Iris pigment epithelial cell (primary cell): ENCODE measurements at regions not wholly inside any gene's neighbourhood (a gene's known extent, or its start where the extent isn't known, plus 50 kb on each side); places are given as distances from the start of the nearest gene placed in this dataset.
"Not testable (repeated sequence)": the region's sequence is repeated elsewhere in the genome, so short reads cannot be mapped to it uniquely, and the experiment has no call there.

Experiments used
- DNase-seq: peaks from one replicate; pipeline ENCODE4 v3.0.0-alpha.2; 2011; ENCODE audit warnings: low read depth

- DNase-seq: no peak
Observed at GRCh38 chr18:76018210-76018609, 476.8 kb downstream of the ZNF516 start.

DNA sequence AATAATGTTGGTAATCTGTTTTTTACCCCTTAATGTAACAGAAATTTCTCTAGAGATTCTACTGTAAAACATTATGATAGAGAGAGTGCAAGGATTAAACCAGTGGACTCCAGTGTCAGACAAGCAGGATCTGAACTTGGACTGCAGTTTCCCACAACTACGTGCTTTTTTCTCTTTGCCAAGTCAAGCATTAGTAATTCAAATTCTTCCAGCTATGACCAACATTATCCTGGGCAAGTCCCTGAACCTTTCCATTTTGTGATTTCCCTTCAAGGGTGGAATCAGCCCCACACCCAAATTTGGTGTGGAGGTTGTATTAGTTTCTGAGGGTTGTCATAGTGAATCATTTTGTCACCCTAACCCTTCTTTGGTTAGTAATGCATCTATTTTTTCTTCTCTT lies 482.0 kb downstream of the ZNF516 start:
- no peak for DNase-seq

DNA sequence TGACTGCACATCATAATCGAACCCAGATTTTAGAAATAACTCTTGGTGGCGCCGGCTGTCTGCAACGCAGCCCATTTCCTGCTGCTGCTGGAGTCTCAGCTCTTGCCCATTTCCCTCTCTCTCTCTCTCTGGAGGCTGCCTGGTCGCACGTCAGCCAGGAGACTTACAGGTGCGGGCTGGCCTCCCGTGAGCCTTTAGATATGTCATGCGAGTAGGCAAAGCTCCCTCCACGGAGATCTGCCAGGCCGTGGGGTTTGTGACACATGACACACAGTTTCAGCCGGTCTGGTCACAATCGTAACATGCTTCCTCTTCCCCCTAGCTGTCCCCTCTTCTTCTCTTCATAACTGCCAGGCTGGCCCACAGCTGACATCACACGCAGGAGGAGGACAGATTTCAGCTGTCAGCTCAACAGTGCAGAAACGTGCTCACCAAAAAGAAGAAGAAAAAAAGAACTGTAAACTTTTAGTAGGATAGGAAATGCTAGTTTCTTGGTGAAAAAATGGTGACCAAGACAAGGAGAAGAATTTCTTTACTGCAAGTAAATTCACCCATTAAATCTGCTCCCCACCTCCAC lies 489.3 kb downstream of the ZNF516 start:
- DNase-seq: no peak

DNA sequence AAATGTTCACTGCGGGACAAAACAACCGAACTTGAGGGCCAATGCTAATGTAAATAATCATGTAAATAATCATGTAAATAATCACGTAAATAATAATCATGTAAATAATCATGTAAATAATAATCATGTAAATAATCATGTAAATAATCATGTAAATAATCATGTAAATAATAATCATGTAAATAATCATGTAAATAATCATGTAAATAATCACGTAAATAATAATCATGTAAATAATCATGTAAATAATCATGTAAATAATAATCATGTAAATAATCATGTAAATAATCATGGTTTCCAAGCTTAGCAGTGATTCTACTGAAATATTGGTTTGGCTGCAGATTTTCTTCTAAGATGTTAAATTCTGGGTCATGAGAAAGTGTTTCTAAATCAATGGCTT lies 507.1 kb downstream of the ZNF516 start:
- not testable (repeated sequence) for DNase-seq

- DNase-seq: no peak
Observed at GRCh38 chr18:75984853-75985252, 510.2 kb downstream of the ZNF516 start.

DNA sequence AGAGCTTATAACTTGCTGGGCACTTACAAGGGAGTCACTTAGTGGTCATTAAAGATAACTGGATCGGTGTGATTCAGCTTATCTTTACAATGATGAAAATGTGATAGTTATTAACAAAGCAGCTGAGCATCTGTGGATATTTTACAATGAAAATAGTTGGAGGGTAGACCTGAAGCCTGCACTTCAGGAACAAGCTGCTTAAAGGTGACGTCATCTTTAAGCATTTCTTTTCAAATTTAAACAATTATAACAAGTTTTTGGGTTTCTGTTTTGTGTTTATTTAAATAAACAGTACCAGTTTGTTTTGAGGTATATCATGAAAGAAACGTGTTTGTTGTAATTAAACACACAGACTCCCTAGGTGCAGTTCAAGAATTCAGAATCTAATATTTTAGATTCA lies 513.9 kb downstream of the ZNF516 start:
- no peak for DNase-seq

DNA sequence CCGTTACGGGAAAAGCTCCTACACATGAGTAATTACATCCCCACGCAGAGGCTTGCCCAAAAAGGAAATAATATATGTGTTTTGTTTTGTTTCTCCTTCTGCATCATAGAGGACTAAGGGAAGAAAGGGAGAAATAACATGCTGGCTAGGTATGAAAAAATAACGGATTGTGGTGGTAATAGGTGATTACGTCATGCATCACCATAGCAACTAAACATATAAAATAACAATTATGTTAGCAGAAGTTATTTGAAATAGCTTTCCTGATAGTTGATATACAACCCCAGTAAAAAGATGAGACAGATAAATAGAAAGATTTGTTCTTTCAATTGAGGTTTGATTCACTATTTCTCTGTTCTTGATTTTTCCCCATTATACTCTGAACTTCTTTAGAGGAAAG lies 518.0 kb downstream of the ZNF516 start:
- DNase-seq: no peak

DNA sequence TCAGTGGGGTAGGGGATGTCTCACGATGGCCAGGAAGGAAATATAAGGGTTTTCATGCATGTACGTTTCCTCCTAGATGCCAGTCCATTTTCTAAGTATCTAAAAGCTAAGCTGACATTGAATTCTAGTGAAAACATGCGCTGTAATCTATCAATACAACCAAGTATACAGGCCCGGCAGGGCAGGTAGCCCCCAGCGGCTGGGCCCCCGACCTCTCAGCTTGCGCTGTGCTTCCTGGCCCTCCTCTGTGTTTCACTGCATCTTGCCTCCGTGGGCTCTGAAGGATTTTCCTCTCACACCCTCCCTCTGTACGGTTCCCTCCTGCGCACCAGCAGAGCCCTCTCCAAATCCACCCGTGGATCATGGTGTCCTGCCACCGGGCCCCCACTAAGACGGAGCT lies 524.8 kb downstream of the ZNF516 start:
- no peak for DNase-seq

- no peak for DNase-seq
Observed at GRCh38 chr18:75966431-75966830, 528.6 kb downstream of the ZNF516 start.

DNA sequence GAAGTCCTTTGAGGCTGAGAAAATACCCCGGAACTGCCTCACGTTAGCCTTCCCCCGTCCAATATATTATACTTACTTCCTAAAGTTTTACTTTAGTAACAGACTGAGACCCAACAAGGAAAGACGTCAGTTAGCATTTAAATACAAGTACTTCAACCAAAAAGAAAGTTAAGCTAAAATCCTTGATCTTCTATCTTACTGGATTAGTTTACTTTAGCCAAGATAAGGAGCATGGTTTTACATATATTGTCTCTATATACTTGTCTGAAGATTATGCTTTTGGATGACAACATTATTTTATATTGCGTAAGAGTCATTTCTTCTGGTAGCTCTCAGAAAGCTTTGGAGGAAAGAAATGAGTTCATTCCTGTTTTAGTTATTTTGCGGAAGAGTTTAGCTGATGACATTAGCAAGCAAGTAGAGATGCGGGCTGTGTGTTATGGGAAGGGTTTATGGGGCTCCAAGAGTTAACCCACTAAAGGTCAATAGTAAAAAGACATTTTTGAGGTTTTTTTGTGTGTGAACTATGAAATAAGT lies 532.9 kb downstream of the ZNF516 start:
- no peak for DNase-seq

GRCh38 chr18:75960356-75960755 lies 532.9 kb upstream of the SMIM21 start:
- DNase-seq: not testable (repeated sequence)

GRCh38 chr18:75959150-75959549 lies 531.6 kb upstream of the SMIM21 start:
- no peak for DNase-seq

DNA sequence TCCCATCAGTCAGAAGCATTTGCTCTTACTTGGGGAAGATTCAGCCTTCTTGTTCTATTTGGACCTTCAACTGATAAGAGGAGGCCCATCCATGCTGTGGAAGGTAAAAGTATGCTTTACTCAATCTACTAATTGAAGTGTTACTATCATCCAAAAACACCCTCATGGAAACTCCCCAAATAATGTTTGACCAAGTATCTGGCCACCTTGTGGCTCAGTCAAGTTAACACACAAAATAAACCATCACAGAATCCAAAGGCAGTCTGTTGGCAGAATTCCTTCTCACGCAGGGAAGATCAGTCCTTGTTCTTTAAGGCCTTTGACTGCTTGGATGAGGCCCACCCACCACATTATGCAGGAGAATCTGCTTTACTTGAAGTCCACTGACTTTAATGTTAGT lies 531.2 kb upstream of the SMIM21 start:
- no peak for DNase-seq

- DNase-seq: no peak
Observed at GRCh38 chr18:75945265-75945933, 517.9 kb upstream of the SMIM21 start.

DNA sequence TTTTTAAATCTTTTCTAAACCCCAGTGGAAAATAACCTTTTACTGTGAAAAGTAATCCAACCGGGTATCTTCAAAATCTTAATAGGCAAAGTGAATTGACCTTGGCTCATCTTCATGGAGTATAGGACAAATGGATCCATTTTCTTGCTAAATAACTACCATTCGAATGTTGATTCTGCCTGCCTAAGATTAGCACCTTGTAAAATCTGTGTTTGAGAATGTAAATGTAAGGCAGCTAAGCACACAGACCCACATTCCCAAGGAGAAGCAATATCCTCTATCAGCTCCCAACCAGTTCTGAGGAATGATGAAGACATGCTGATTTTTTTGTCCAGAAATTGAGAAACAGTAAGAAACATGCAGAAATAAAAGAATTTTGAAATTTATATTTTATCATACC lies 509.8 kb upstream of the SMIM21 start:
- no peak for DNase-seq

DNA sequence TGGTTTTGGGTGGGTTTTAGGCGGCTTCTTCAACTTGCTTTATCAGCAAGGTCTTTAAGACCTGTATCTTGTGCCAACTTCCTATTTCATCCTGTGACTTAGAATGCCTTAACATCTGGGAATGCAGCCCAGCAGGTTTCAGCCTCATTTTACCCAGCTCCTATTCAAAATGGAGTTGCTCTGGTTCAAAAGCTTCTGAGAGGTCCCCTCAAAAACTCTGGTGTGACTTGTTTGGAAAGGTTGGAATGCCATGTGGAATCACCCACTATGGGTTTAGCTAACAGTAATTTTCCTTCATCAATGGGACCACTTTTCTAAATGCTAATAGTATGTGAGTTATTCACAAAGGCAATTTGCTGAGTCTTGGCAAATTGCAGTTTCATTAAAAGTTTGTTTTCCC lies 509.4 kb upstream of the SMIM21 start:
- no peak for DNase-seq

GRCh38 chr18:75931079-75931478 lies 503.6 kb upstream of the SMIM21 start:
- no peak for DNase-seq

DNA sequence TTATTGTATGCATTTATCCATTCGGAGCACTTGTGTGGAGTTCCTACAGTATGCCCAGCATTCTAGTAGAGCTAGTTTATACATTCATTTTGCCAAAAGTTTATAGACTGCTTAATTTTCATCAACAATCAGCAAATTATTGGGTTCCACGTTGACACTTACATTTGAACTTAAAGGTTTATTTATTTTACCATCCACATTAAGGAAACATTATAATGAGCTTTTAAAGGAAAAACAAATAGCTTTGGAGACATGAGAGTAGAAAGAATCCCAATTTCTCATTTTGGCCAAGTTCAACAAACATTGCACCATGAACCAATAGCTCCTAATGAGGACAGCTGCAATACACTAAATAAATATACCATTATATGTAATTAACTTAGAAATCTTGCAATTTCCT lies 501.2 kb upstream of the SMIM21 start:
- no peak for DNase-seq

GRCh38 chr18:75927791-75928190 lies 500.3 kb upstream of the SMIM21 start:
- no peak for DNase-seq

GRCh38 chr18:75926811-75927210 lies 499.3 kb upstream of the SMIM21 start:
- no peak for DNase-seq

- DNase-seq: peak; percentile 11
Observed at GRCh38 chr18:75923169-75923568, 495.7 kb upstream of the SMIM21 start.

GRCh38 chr18:75916624-75916982 lies 489.1 kb upstream of the SMIM21 start:
- DNase-seq: no peak

DNA sequence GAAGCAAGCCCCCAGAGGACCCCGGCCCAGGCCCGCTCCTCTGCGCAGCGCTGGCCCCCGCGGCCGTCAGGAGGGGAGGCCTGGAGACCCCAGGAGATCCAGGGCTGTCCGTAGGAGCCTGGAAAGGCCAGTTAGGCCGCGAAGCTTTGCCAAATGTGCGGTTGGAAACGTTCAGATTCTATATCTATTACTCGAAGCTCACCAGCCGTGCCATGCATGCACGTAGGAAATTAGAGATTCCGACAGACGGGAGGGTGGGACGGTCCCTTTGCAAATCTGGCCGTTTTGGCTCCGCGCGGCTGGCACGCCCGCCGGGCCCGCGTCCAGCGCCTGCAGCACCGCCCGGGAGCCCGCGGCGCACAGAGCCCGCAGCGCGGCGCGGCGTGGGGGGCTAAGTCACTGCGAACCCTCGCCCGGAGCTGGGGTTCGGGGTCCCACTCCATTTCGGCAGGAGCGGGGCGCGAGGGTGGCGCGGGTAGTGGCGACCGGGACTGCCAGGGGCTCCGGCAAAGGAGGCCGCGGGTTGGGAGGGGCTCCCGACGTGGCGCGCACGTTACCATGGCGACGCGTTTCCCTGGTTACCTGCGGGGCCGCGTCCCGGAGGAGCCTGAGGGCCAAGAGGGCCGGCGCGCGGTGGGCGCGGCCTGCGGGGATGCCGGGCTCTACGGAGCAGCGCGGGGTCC lies 488.6 kb upstream of the SMIM21 start:
- DNase-seq: no peak

DNA sequence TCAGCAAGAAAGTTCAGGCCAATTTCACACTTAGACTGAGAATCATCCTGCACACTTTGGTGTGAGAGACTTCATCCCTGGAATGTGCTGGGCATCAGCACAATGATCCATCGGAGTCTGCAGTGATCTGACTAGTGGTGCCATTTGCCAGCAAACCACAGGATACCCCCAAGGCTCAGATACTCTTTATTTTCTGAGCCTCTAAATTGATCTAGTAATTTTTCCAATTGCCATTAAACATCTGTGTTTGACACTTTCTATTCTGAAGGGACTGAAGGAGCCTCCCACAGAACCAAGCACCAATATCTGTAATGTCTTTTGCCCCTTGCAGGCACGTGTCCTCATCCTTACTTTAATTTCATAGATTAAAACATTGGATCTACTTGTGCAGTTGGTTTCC lies 485.3 kb upstream of the SMIM21 start:
- no peak for DNase-seq
